Fibroblast of the aortic adventitia (primary cell): ENCODE measurements at regions not wholly inside any gene's neighbourhood (a gene's known extent, or its start where the extent isn't known, plus 50 kb on each side); places are given as distances from the start of the nearest gene placed in this dataset.

ENCODE experiments used
- DNase-seq: peaks from one replicate; pipeline ENCODE4 v3.0.0-alpha.2; 2010; ENCODE audit warnings: low read depth
- H3K4me3 ChIP-seq: 2 replicates; pipeline ENCODE4 v1.5.1; 2011; ENCODE audit warnings: low read depth, mild to moderate bottlenecking, control low read depth, low read length, moderate library complexity
- CTCF ChIP-seq: IDR thresholded peaks from 2 replicates; pipeline ENCODE4 v1.5.1; 2011; ENCODE audit warnings: mild to moderate bottlenecking, low read length, control low read depth, inconsistent platforms; ENCODE audit not compliant: insufficient read depth

- no peak overlapping the region for H3K4me3 ChIP-seq
- no peak for TF ChIP-seq CTCF
- no peak for DNase-seq
Observed at GRCh38 chr14:95466506-95466905, 49.9 kb downstream of the SYNE3 start.

- no peak overlapping the region for H3K4me3 ChIP-seq
- DNase-seq: no peak
- TF ChIP-seq CTCF: no peak
Observed at GRCh38 chr14:95465936-95466335, 50.5 kb downstream of the SYNE3 start.

GRCh38 chr14:95465358-95465757 lies 51.1 kb downstream of the SYNE3 start:
- no peak for TF ChIP-seq CTCF
- no peak for DNase-seq
- H3K4me3 ChIP-seq: no peak overlapping the region

- TF ChIP-seq CTCF: no peak
- H3K4me3 ChIP-seq: no peak overlapping the region
- no peak for DNase-seq
Observed at GRCh38 chr14:95464514-95464913, 51.9 kb downstream of the SYNE3 start.

- H3K4me3 ChIP-seq: no peak overlapping the region
Observed at GRCh38 chr14:95464103-95464502, 52.3 kb downstream of the SYNE3 start.

GRCh38 chr14:95463171-95463901 lies 53.1 kb downstream of the SYNE3 start:
- DNase-seq: peak; percentile 54
- TF ChIP-seq CTCF: no peak
- H3K4me3 ChIP-seq: no peak overlapping the region

More at GRCh38 chr14:95464103-95464502, 52.3 kb downstream of the SYNE3 start:
- no peak for TF ChIP-seq CTCF
- DNase-seq: no peak

GRCh38 chr14:95462491-95462890 lies 54.0 kb downstream of the SYNE3 start:
- no peak for DNase-seq
- H3K4me3 ChIP-seq: no peak overlapping the region
- no peak for TF ChIP-seq CTCF
